Spleen (tissue), 11 donors: ENCODE measurements at regions not wholly inside any gene's neighbourhood (a gene's known extent, or its start where the extent isn't known, plus 50 kb on each side); places are given as distances from the start of the nearest gene placed in this dataset.

Experiments used
- DNase-seq: peaks from one replicate; pipeline ENCODE4 v3.0.0-alpha.2; 2020
- H3K27ac ChIP-seq, 8 donors: fragments of 200-600 bp; sonication (generic) in 7 of 8; 1 replicate in 4 of 8; 2 replicates in 4 of 8; pipeline versions ENCODE4 v1.5.0 to v1.8.0; 2016 to 2021; ENCODE audit warnings: inconsistent platforms in 4 of 8, mild to moderate bottlenecking in 4 of 8, moderate library complexity in 1 of 8
- H3K27me3 ChIP-seq, 7 donors: fragments of 200-600 bp; sonication (generic) in 6 of 7; replicated peaks in 1 of 7; 1 replicate in 4 of 7; 2 replicates in 3 of 7; pipeline versions ENCODE4 v1.5.0 to v1.8.0; 2016 to 2021; ENCODE audit warnings: inconsistent platforms in 3 of 7, mild to moderate bottlenecking in 1 of 7
- H3K36me3 ChIP-seq, 6 donors: fragments of 200-600 bp; sonication (generic) in 5 of 6; 1 replicate in 4 of 6; 2 replicates in 2 of 6; pipeline versions ENCODE4 v1.5.0 to v1.8.0; 2016 to 2021; ENCODE audit warnings: inconsistent platforms in 2 of 6
- H3K4me1 ChIP-seq, 6 donors: fragments of 200-600 bp; sonication (generic) in 5 of 6; 1 replicate in 3 of 6; 2 replicates in 3 of 6; pipeline versions ENCODE4 v1.5.0 to v1.8.0; 2016 to 2021; ENCODE audit warnings: inconsistent platforms in 3 of 6
- H3K4me3 ChIP-seq, 8 donors: fragments of 200-600 bp; sonication (generic) in 7 of 8; 1 replicate in 4 of 8; 2 replicates in 4 of 8; pipeline versions ENCODE4 v1.5.0 to v1.8.0; 2016 to 2021; ENCODE audit warnings: inconsistent platforms in 4 of 8, mild to moderate bottlenecking in 4 of 8, moderate library complexity in 2 of 8
- H3K9me3 ChIP-seq, 8 donors: fragments of 200-600 bp; sonication (generic) in 7 of 8; 1 replicate in 4 of 8; 2 replicates in 4 of 8; pipeline versions ENCODE4 v1.5.0 to v1.8.0; 2016 to 2021; ENCODE audit warnings: inconsistent platforms in 4 of 8
- CTCF ChIP-seq, 11 experiments: fragments of 200-600 bp in 7 of 11; fragments of 450-650 bp in 4 of 11; sonication (generic) in 4 of 11; IDR thresholded peaks in 8 of 11; conservative IDR thresholded peaks in 3 of 11; 1 replicate in 7 of 11; 2 replicates in 4 of 11; pipeline versions ENCODE4 v1.4.0 to v1.8.0; 2016 to 2021; ENCODE audit warnings: antibody characterized with exemption in 11 of 11, inconsistent platforms in 4 of 11, mild to moderate bottlenecking in 1 of 11
- POLR2A ChIP-seq, 3 donors: fragments of 450-650 bp; IDR thresholded peaks; one replicate each; pipeline ENCODE4 v1.5.1; 2017; ENCODE audit warnings: antibody characterized with exemption in 3 of 3, mild to moderate bottlenecking in 1 of 3
- POLR2AphosphoS5 ChIP-seq, 3 donors: sonication (generic); formaldehyde crosslinking; IDR thresholded peaks; one replicate each; pipeline ENCODE4 v1.5.1; 2017; ENCODE audit warnings: antibody characterized with exemption in 3 of 3
- WGBS, 5 donors: extraction: QIAGEN DNeasy Blood & Tissue Kit in 3 of 5; methylation state at CpG; one replicate each; pipeline versions ENCODE4 v1.1.5 to v1.1.7; 2013 to 2018; 5-methylcytosine and 5-hydroxymethylcytosine counted together
- intact Hi-C: fragments of 100-400 bp; cut with DNase I; formaldehyde crosslinking; loops from one replicate; pipeline ENCODE4 v1.15.0; 2023; ENCODE audit warnings: low total_unique reads
- donor health status: healthy with polysubstance abuse.
- donor health status: DM: no; HTN: no; CAD: no; lungs with moderate emphysema.
- donor health status: DM: no; HTN: no; CAD: no.
- donor health status: Bipolar disorder and iron deficiency.
- donor health status: healthy.
- donor health status: DM: no; HTN: no; CAD: no.
- donor health status: DM: yes; HTN: yes; CAD: no.

- no peak for DNase-seq
- intact Hi-C loops = no loop called here
- H3K4me1 ChIP-seq = no peaks in the 10 kb centered on the region
- no peaks in the 10 kb centered on the region for H3K36me3 ChIP-seq
- H3K27me3 ChIP-seq = peaks cover 0 to 82% (median 2%) of the 10 kb centered on the region in 7 donors
- H3K9me3 ChIP-seq = no peaks in the 10 kb centered on the region
- no peak overlapping the region for H3K27ac ChIP-seq
- H3K4me3 ChIP-seq = no peak overlapping the region
- TF ChIP-seq POLR2A (IDR thresholded peaks at IDR 0.05) (no peak), CTCF (IDR thresholded peaks at IDR 0.05 in 8 of 11, conservative IDR thresholded peaks at IDR 0.05 in 3 of 11) (no peak), POLR2AphosphoS5 (IDR thresholded peaks at IDR 0.05) (no peak)
These were observed 174.1 kb upstream of the CSF3R start for GRCh38 chr1:36656838-36657237.

GRCh38 chr1:36656271-36656670 lies 173.6 kb upstream of the CSF3R start:
- DNase-seq = no peak
- 64 to 76% (median 68%) methylated on average over 2 of the region's 2 CpGs for WGBS, 5 donors
- no peaks in the 10 kb centered on the region for H3K36me3 ChIP-seq
- TF ChIP-seq POLR2AphosphoS5 (IDR thresholded peaks at IDR 0.05) = no peak
- TF ChIP-seq CTCF (IDR thresholded peaks at IDR 0.05 in 8 of 11, conservative IDR thresholded peaks at IDR 0.05 in 3 of 11) = no peak
- no peak for TF ChIP-seq POLR2A (IDR thresholded peaks at IDR 0.05)
- H3K4me1 ChIP-seq = no peaks in the 10 kb centered on the region
- no peak overlapping the region for H3K4me3 ChIP-seq
- intact Hi-C loops = no loop called here
- H3K27me3 ChIP-seq = peaks cover 0 to 82% (median 3%) of the 10 kb centered on the region in 7 donors
- H3K27ac ChIP-seq = no peak overlapping the region
- H3K9me3 ChIP-seq = no peaks in the 10 kb centered on the region

- no peak overlapping the region for H3K27ac ChIP-seq
- WGBS, 5 donors = 63 to 80% (median 66%) methylated on average over 4 of the region's 4 CpGs
- H3K4me1 ChIP-seq = peaks cover 0 to 4% (median 0%) of the 10 kb centered on the region in 6 donors
- intact Hi-C loops = no loop called here
- no peak for DNase-seq
- no peak for TF ChIP-seq CTCF (IDR thresholded peaks at IDR 0.05 in 8 of 11, conservative IDR thresholded peaks at IDR 0.05 in 3 of 11)
- no peak for TF ChIP-seq POLR2AphosphoS5 (IDR thresholded peaks at IDR 0.05)
- no peak for TF ChIP-seq POLR2A (IDR thresholded peaks at IDR 0.05)
- no peaks in the 10 kb centered on the region for H3K9me3 ChIP-seq
- no peak overlapping the region for H3K4me3 ChIP-seq
- H3K36me3 ChIP-seq = no peaks in the 10 kb centered on the region
- peaks cover 0 to 84% (median 5%) of the 10 kb centered on the region in 7 donors for H3K27me3 ChIP-seq
These were observed 171.9 kb upstream of the CSF3R start for GRCh38 chr1:36654586-36654985.

GRCh38 chr1:36653850-36654249 lies 171.1 kb upstream of the CSF3R start:
- no peaks in the 10 kb centered on the region for H3K9me3 ChIP-seq
- no peak for TF ChIP-seq CTCF (IDR thresholded peaks at IDR 0.05 in 8 of 11, conservative IDR thresholded peaks at IDR 0.05 in 3 of 11)
- no peak for TF ChIP-seq POLR2AphosphoS5 (IDR thresholded peaks at IDR 0.05)
- TF ChIP-seq POLR2A (IDR thresholded peaks at IDR 0.05) = no peak
- no peak for DNase-seq
- WGBS, 5 donors = 56 to 76% (median 65%) methylated on average over 8 of the region's 8 CpGs
- H3K4me1 ChIP-seq = peaks cover 0 to 4% (median 0%) of the 10 kb centered on the region in 6 donors
- H3K27ac ChIP-seq = no peak overlapping the region
- H3K36me3 ChIP-seq = no peaks in the 10 kb centered on the region
- H3K27me3 ChIP-seq = peaks cover 0 to 84% (median 6%) of the 10 kb centered on the region in 7 donors
- intact Hi-C loops = no loop called here
- H3K4me3 ChIP-seq = no peak overlapping the region
